A673 (cell line): ENCODE measurements at regions not wholly inside any gene's neighbourhood (a gene's known extent, or its start where the extent isn't known, plus 50 kb on each side); places are given as distances from the start of the nearest gene placed in this dataset.

Source experiments
- BruUV-seq: library from RNA; stranded (reverse); fragments of 400-500 nt; replicated peaks from 2 replicates; lab custom pipeline; 2021; lab: Mats Ljungman, UMichigan
- CTCF ChIA-PET: fragments of 300-600 bp; sonication (Branson Sonifier 250); formaldehyde crosslinking; loops from one replicate; lab custom pipeline; 2022; ENCODE audit warnings: antibody characterized with exemption; lab: Charles Lee
- POLR2A ChIA-PET: fragments of 300-600 bp; sonication (Branson Sonifier 250); formaldehyde crosslinking; loops from one replicate; lab custom pipeline; 2022; ENCODE audit warnings: antibody characterized with exemption; ENCODE audit not compliant: low non-redundant PET; lab: Charles Lee
- DNase-seq: peaks from one replicate; pipeline ENCODE4 v3.0.0-alpha.2; 2015; ENCODE audit warnings: low spot score
- H3K27ac ChIP-seq: fragments of 200-600 bp; sonication (generic); 2 replicates; pipeline ENCODE4 v1.5.1; 2016; ENCODE audit warnings: mixed run types, low read depth, mild to moderate bottlenecking, mixed read lengths, antibody characterized with exemption, low read length; ENCODE audit not compliant: poor library complexity, severe bottlenecking
- H3K27me3 ChIP-seq: fragments of 200-600 bp; sonication (generic); replicated peaks from 2 replicates; pipeline ENCODE4 v1.6.1; 2017; ENCODE audit warnings: mixed run types, low read depth, mild to moderate bottlenecking, mixed read lengths, antibody characterized with exemption, low read length; ENCODE audit not compliant: insufficient read depth, poor library complexity
- H3K36me3 ChIP-seq: fragments of 200-600 bp; sonication (generic); 2 replicates; pipeline ENCODE4 v1.6.1; 2016; ENCODE audit warnings: mixed run types, mild to moderate bottlenecking, mixed read lengths, antibody characterized with exemption, low read length; ENCODE audit not compliant: insufficient read depth, poor library complexity, severe bottlenecking
- H3K4me1 ChIP-seq: fragments of 200-600 bp; sonication (generic); 2 replicates; pipeline ENCODE4 v1.6.1; 2017; ENCODE audit warnings: mixed run types, mild to moderate bottlenecking, mixed read lengths, antibody characterized with exemption, low read length; ENCODE audit not compliant: insufficient read depth, poor library complexity, severe bottlenecking
- H3K4me3 ChIP-seq: fragments of 200-600 bp; sonication (generic); 2 replicates; pipeline ENCODE4 v1.5.1; 2016; ENCODE audit warnings: low read depth, mixed run types, mild to moderate bottlenecking, mixed read lengths, low read length; ENCODE audit not compliant: poor library complexity, severe bottlenecking
- H3K9me3 ChIP-seq: fragments of 200-600 bp; sonication (generic); 2 replicates; pipeline ENCODE4 v1.6.1; 2016; ENCODE audit warnings: mixed run types, low read depth, mild to moderate bottlenecking, mixed read lengths, antibody characterized with exemption, low read length; ENCODE audit not compliant: poor library complexity, severe bottlenecking
- EZH2 ChIP-seq: fragments of 200-600 bp; sonication (generic); IDR thresholded peaks from 2 replicates; pipeline ENCODE4 v1.6.1; 2017; ENCODE audit warnings: borderline replicate concordance, low read depth, mild to moderate bottlenecking, mixed read lengths, antibody characterized with exemption, low read length; ENCODE audit not compliant: poor library complexity, severe bottlenecking
- intact Hi-C: fragments of 100-400 bp; cut with micrococcal nuclease; formaldehyde crosslinking; loops from one replicate; pipeline ENCODE4 v1.10.0; 2022; ENCODE audit not compliant: unreplicated experiment
- TF ChIP-seq, protein P1 (sequence below): fragments of 300-800, 200-600 bp; sonication (generic); conservative IDR thresholded peaks from 2 replicates; pipeline ENCODE4 v1.5.1; 2017; ENCODE audit warnings: low read depth, mild to moderate bottlenecking, antibody characterized with exemption, low read length, moderate library complexity, mixed read lengths

DNA sequence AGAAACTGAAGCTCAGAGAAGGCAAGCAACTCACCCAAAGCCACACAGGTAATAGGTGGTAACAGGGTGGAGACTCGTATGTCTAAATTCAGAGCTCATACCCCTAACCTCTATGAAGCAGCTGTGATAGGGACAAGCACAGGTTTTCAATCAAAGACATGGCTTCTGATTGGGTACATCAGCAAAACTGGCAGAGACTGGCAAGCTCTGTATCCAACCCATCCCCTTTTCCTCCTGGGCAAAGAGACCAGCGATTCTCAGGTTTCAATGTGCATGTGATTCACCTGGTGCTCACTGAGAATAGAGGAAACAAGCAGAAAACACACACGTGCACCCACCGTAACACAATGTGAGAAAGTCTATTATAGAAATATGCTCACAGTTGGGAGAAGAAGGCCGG is 153.0 kb downstream of the SMIM20 start:
- CTCF ChIA-PET, result no interaction called here
- no peak for TF ChIP-seq EZH2
- TF ChIP-seq, protein P1, sequence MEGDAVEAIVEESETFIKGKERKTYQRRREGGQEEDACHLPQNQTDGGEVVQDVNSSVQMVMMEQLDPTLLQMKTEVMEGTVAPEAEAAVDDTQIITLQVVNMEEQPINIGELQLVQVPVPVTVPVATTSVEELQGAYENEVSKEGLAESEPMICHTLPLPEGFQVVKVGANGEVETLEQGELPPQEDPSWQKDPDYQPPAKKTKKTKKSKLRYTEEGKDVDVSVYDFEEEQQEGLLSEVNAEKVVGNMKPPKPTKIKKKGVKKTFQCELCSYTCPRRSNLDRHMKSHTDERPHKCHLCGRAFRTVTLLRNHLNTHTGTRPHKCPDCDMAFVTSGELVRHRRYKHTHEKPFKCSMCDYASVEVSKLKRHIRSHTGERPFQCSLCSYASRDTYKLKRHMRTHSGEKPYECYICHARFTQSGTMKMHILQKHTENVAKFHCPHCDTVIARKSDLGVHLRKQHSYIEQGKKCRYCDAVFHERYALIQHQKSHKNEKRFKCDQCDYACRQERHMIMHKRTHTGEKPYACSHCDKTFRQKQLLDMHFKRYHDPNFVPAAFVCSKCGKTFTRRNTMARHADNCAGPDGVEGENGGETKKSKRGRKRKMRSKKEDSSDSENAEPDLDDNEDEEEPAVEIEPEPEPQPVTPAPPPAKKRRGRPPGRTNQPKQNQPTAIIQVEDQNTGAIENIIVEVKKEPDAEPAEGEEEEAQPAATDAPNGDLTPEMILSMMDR, result no peak
- intact Hi-C loops, result no loop called here
- Histone ChIP-seq H3K36me3 (no peaks in the 10 kb centered on the region), H3K4me3 (no peak overlapping the region), H3K4me1 (no peaks in the 10 kb centered on the region), H3K9me3 (no peaks in the 10 kb centered on the region), H3K27me3 (no peaks in the 10 kb centered on the region), H3K27ac (no peak overlapping the region)
- no TSS peak for BruUV-seq
- no peak for DNase-seq
- POLR2A ChIA-PET, result no interaction called here

DNA sequence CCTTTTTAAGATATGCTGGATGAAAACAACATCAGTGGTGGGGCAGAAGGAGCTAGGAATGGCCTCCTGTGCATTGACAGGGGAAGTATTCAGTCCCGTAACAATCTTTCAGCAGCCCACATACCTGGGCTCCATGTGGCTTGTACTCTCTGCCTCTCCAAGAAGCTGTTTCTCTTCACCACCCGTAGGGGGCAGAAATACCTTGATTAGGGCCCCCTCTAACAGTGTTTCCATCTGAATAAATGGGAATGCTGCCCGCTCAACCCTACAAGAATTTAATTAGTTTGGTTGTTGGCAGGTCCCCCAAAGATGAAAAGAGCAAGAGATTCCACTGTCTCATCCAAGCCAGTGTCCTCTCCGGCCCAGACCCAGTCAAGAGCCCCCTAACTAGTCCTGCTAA is 155.2 kb downstream of the SMIM20 start:
- TF ChIP-seq, protein P1, result peak; percentile 58
- no peak for TF ChIP-seq EZH2
- no peaks in the 10 kb centered on the region for H3K36me3 ChIP-seq
- CTCF ChIA-PET, result interaction anchor here (0.6 kb wide), 1 partner anchor 13 kb away, joined by 3 read pairs; no protein-coding TSS in a partner anchor
- H3K27ac ChIP-seq, result no peak overlapping the region
- intact Hi-C loops, result no loop called here
- no peaks in the 10 kb centered on the region for H3K4me1 ChIP-seq
- no peaks in the 10 kb centered on the region for H3K9me3 ChIP-seq
- DNase-seq, result peak; percentile 52
- no peaks in the 10 kb centered on the region for H3K27me3 ChIP-seq
- H3K4me3 ChIP-seq, result no peak overlapping the region
- BruUV-seq, result no TSS peak
- POLR2A ChIA-PET, result no interaction called here

DNA sequence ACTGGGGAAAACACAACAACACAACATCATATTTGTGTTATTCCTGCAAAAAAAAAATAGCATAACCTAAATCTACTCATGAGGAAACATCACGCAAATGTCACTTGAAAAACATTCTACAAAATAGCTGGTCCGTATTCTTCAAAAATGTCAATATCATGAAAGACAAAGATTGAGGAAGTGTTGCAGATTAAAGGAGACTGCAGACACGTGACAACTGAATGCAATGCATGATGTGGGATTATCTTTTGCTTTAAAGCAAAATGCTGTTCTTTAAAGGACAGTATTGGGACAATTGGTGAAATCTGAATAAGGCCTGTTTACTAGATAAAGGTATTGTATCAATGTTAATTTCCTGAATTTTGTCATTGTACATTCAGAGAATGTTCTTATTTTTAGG is 157.7 kb downstream of the SMIM20 start:
- no peak overlapping the region for H3K27ac ChIP-seq
- H3K4me1 ChIP-seq, result no peaks in the 10 kb centered on the region
- no TSS peak for BruUV-seq
- no peaks in the 10 kb centered on the region for H3K9me3 ChIP-seq
- H3K4me3 ChIP-seq, result no peak overlapping the region
- H3K36me3 ChIP-seq, result no peaks in the 10 kb centered on the region
- CTCF ChIA-PET, result no interaction called here
- H3K27me3 ChIP-seq, result no peaks in the 10 kb centered on the region
- DNase-seq, result no peak
- intact Hi-C loops, result no loop called here
- TF ChIP-seq EZH2, result no peak
- TF ChIP-seq, protein P1, result no peak
- POLR2A ChIA-PET, result no interaction called here
